Astrocyte (in vitro differentiated cells and primary cell): ENCODE measurements at regions not wholly inside any gene's neighbourhood (a gene's known extent, or its start where the extent isn't known, plus 50 kb on each side); places are given as distances from the start of the nearest gene placed in this dataset.

Source experiments
- CTCF ChIP-seq: IDR thresholded peaks from 2 replicates; pipeline ENCODE4 v1.5.1; 2011; ENCODE audit warnings: low read depth, mild to moderate bottlenecking, inconsistent platforms, low read length, moderate library complexity; ENCODE audit not compliant: insufficient read depth
- EZH2 ChIP-seq: IDR thresholded peaks from 2 replicates; pipeline ENCODE4 v1.6.1; 2012; ENCODE audit warnings: mild to moderate bottlenecking, low read length, inconsistent platforms; ENCODE audit not compliant: insufficient read depth

GRCh38 chr11:81373986-81374385 lies 1359.7 kb downstream of the FAM181B start:
- no peak for TF ChIP-seq CTCF
- TF ChIP-seq EZH2 = no peak
